Neural progenitor cell (in vitro differentiated cells): ENCODE measurements at regions not wholly inside any gene's neighbourhood (a gene's known extent, or its start where the extent isn't known, plus 50 kb on each side); places are given as distances from the start of the nearest gene placed in this dataset.

ENCODE experiments used
- DNase-seq: peaks from one replicate; pipeline ENCODE4 v3.0.0-alpha.2; 2016; ENCODE audit warnings: low spot score
- H2AFZ ChIP-seq: fragments of 200-600 bp; sonication (generic); replicated peaks from 2 replicates; pipeline ENCODE4 v1.6.1; 2016; ENCODE audit warnings: antibody characterized with exemption
- H3F3A ChIP-seq: fragments of 200-600 bp; sonication (generic); 2 replicates; pipeline ENCODE4 v1.6.1; 2016; ENCODE audit warnings: antibody characterized with exemption, low read depth
- H3K27ac ChIP-seq: fragments of 200-600 bp; sonication (generic); 2 replicates; pipeline ENCODE4 v1.5.1; 2016; ENCODE audit warnings: mild to moderate bottlenecking
- H3K27me3 ChIP-seq: fragments of 200-600 bp; sonication (generic); 2 replicates; pipeline ENCODE4 v1.6.1; 2016; ENCODE audit warnings: mild to moderate bottlenecking, moderate library complexity
- H3K36me3 ChIP-seq: fragments of 200-600 bp; sonication (generic); 2 replicates; pipeline ENCODE4 v1.5.1; 2016
- H3K4me1 ChIP-seq: fragments of 200-600 bp; sonication (generic); 2 replicates; pipeline ENCODE4 v1.6.1; 2016; ENCODE audit warnings: mixed run types
- H3K4me2 ChIP-seq: fragments of 200-600 bp; sonication (generic); 2 replicates; pipeline ENCODE4 v1.6.1; 2016
- H3K4me3 ChIP-seq: fragments of 200-600 bp; sonication (generic); 2 replicates; pipeline ENCODE4 v1.5.1; 2016
- H3K79me2 ChIP-seq: fragments of 200-600 bp; sonication (generic); 2 replicates; pipeline ENCODE4 v1.6.1; 2016; ENCODE audit warnings: low read depth
- H3K9ac ChIP-seq: fragments of 200-600 bp; sonication (generic); 2 replicates; pipeline ENCODE4 v1.6.1; 2016
- H3K9me3 ChIP-seq: fragments of 200-600 bp; sonication (generic); 2 replicates; pipeline ENCODE4 v1.5.1; 2016; ENCODE audit warnings: low read depth
- H4K20me1 ChIP-seq: fragments of 200-600 bp; sonication (generic); 2 replicates; pipeline ENCODE4 v1.6.1; 2016; ENCODE audit warnings: low read depth
- H3K27ac Mint-ChIP-seq: 3 replicates; pipeline ENCODE4 v1.8.0; 2021; ENCODE audit warnings: mixed read lengths
- H3K27me3 Mint-ChIP-seq: 2 replicates; pipeline ENCODE4 v1.8.0; 2022; ENCODE audit warnings: low read depth, mild to moderate bottlenecking, inconsistent platforms, moderate library complexity, mixed read lengths; ENCODE audit not compliant: insufficient read depth
- H3K36me3 Mint-ChIP-seq: 3 replicates; pipeline ENCODE4 v1.8.0; 2021; ENCODE audit warnings: mixed read lengths
- H3K4me1 Mint-ChIP-seq: 3 replicates; pipeline ENCODE4 v1.8.0; 2021; ENCODE audit warnings: mixed read lengths
- H3K4me3 Mint-ChIP-seq: 3 replicates; pipeline ENCODE4 v1.8.0; 2021; ENCODE audit warnings: mild to moderate bottlenecking, moderate library complexity, mixed read lengths
- H3K9me3 Mint-ChIP-seq: 3 replicates; pipeline ENCODE4 v1.8.0; 2020; ENCODE audit warnings: mixed read lengths
- EZH2 ChIP-seq: fragments of 200-600 bp; sonication (generic); IDR thresholded peaks from 2 replicates; pipeline ENCODE4 v1.6.1; 2017; ENCODE audit warnings: antibody characterized with exemption, mild to moderate bottlenecking, moderate library complexity
- EZH2phosphoT487 ChIP-seq: fragments of 200-600 bp; sonication (generic); IDR thresholded peaks from 2 replicates; pipeline ENCODE4 v1.6.1; 2017; ENCODE audit warnings: antibody characterized with exemption
- TF ChIP-seq, protein P1 (sequence below): fragments of 200-600 bp; sonication (generic); IDR thresholded peaks from 2 replicates; pipeline ENCODE4 v1.5.1; 2017; ENCODE audit warnings: antibody characterized with exemption, mild to moderate bottlenecking

GRCh38 chr16:65658349-65658748 is 536.5 kb upstream of the CDH11 start:
- peaks cover 2% of the 10 kb centered on the region for H3K9me3 Mint-ChIP-seq
- Histone ChIP-seq H3K27me3 (no peaks in the 10 kb centered on the region), H3K79me2 (no peaks in the 10 kb centered on the region), H3K9ac (no peak overlapping the region), H4K20me1 (no peaks in the 10 kb centered on the region), H3F3A (peaks cover 13% of the 10 kb centered on the region), H3K4me3 (no peak overlapping the region), H3K36me3 (no peaks in the 10 kb centered on the region), H3K4me2 (no peak overlapping the region), H3K4me1 (peaks cover 23% of the 10 kb centered on the region), H3K9me3 (no peaks in the 10 kb centered on the region), H3K27ac (no peak overlapping the region), H2AFZ (no peak overlapping the region)
- no peak for DNase-seq
- no peaks in the 10 kb centered on the region for H3K36me3 Mint-ChIP-seq
- TF ChIP-seq EZH2phosphoT487 (no peak), EZH2 (no peak)
- TF ChIP-seq, protein P1, sequence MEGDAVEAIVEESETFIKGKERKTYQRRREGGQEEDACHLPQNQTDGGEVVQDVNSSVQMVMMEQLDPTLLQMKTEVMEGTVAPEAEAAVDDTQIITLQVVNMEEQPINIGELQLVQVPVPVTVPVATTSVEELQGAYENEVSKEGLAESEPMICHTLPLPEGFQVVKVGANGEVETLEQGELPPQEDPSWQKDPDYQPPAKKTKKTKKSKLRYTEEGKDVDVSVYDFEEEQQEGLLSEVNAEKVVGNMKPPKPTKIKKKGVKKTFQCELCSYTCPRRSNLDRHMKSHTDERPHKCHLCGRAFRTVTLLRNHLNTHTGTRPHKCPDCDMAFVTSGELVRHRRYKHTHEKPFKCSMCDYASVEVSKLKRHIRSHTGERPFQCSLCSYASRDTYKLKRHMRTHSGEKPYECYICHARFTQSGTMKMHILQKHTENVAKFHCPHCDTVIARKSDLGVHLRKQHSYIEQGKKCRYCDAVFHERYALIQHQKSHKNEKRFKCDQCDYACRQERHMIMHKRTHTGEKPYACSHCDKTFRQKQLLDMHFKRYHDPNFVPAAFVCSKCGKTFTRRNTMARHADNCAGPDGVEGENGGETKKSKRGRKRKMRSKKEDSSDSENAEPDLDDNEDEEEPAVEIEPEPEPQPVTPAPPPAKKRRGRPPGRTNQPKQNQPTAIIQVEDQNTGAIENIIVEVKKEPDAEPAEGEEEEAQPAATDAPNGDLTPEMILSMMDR = no peak
- peaks cover 58% of the 10 kb centered on the region for H3K4me1 Mint-ChIP-seq
- no peak overlapping the region for H3K27ac Mint-ChIP-seq
- no peak overlapping the region for H3K4me3 Mint-ChIP-seq
- peaks cover 15% of the 10 kb centered on the region for H3K27me3 Mint-ChIP-seq

DNA sequence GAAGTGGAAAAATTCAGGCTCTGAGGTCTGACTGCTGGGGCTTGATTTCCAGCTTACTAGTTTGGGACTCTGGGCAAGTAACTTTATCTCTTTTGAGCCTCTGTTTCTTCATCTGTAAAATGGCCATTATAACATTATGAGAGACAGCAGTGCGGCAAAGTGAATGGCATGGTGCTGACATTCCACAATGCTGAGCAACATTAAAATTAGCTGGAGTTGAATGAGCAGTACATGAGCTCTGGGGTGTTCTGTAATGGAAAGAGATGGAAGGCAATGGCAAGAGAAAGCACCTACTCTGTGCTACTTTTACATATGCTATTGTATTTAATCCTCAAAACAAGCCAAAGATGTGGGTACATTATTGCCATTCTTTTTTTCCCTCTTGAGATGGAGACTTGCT is 535.7 kb upstream of the CDH11 start:
- H3K4me2 ChIP-seq = no peak overlapping the region
- H3K36me3 Mint-ChIP-seq = no peaks in the 10 kb centered on the region
- no peaks in the 10 kb centered on the region for H4K20me1 ChIP-seq
- H3K4me1 Mint-ChIP-seq = peaks cover 62% of the 10 kb centered on the region
- H3K4me1 ChIP-seq = peaks cover 25% of the 10 kb centered on the region
- H3K9me3 ChIP-seq = no peaks in the 10 kb centered on the region
- no peak overlapping the region for H3K4me3 ChIP-seq
- no peak overlapping the region for H3K27ac ChIP-seq
- H3K27me3 ChIP-seq = no peaks in the 10 kb centered on the region
- TF ChIP-seq EZH2 = no peak
- TF ChIP-seq, protein P1 = no peak
- TF ChIP-seq EZH2phosphoT487 = no peak
- no peak overlapping the region for H3K9ac ChIP-seq
- peaks cover 12% of the 10 kb centered on the region for H3K27me3 Mint-ChIP-seq
- no peak overlapping the region for H3K4me3 Mint-ChIP-seq
- H3K36me3 ChIP-seq = no peaks in the 10 kb centered on the region
- DNase-seq = no peak
- H3K9me3 Mint-ChIP-seq = no peaks in the 10 kb centered on the region
- H3F3A ChIP-seq = peaks cover 13% of the 10 kb centered on the region
- H3K27ac Mint-ChIP-seq = peak overlapping the region; percentile 16
- no peaks in the 10 kb centered on the region for H3K79me2 ChIP-seq
- H2AFZ ChIP-seq = no peak overlapping the region

DNA sequence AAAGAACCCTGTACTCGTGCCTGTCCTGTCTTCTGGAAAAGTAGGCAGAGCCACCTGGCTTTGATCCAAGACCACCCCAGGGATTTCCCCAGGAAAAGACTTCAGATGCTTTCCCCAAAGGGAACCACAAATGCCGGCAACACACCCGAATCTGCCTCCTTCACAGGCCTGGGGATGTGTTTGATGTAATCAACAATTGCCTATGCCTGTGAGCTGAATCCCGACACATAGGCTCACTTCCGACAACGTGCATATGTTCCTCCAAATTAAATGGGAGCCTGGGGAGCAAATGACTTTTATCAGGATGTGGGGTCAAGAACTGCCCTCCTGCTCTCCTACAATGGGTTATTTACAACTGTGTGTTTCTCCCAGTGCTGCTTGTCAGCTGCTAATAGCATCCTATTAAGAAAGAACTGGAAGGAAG is 535.2 kb upstream of the CDH11 start:
- Mint-ChIP-seq H3K27me3 (peaks cover 8% of the 10 kb centered on the region), H3K9me3 (no peaks in the 10 kb centered on the region), H3K4me1 (peaks cover 65% of the 10 kb centered on the region), H3K4me3 (no peak overlapping the region), H3K36me3 (no peaks in the 10 kb centered on the region), H3K27ac (peak overlapping the region; percentile 16)
- H3F3A ChIP-seq = peaks cover 13% of the 10 kb centered on the region
- no peak overlapping the region for H3K9ac ChIP-seq
- peaks cover 30% of the 10 kb centered on the region for H3K4me1 ChIP-seq
- DNase-seq = no peak
- H3K4me2 ChIP-seq = no peak overlapping the region
- H3K4me3 ChIP-seq = no peak overlapping the region
- no peak overlapping the region for H3K27ac ChIP-seq
- no peaks in the 10 kb centered on the region for H3K9me3 ChIP-seq
- H3K36me3 ChIP-seq = no peaks in the 10 kb centered on the region
- no peaks in the 10 kb centered on the region for H3K27me3 ChIP-seq
- no peaks in the 10 kb centered on the region for H4K20me1 ChIP-seq
- no peak overlapping the region for H2AFZ ChIP-seq
- no peaks in the 10 kb centered on the region for H3K79me2 ChIP-seq
- no peak for TF ChIP-seq EZH2
- TF ChIP-seq EZH2phosphoT487 = no peak
- TF ChIP-seq, protein P1 = no peak

DNA sequence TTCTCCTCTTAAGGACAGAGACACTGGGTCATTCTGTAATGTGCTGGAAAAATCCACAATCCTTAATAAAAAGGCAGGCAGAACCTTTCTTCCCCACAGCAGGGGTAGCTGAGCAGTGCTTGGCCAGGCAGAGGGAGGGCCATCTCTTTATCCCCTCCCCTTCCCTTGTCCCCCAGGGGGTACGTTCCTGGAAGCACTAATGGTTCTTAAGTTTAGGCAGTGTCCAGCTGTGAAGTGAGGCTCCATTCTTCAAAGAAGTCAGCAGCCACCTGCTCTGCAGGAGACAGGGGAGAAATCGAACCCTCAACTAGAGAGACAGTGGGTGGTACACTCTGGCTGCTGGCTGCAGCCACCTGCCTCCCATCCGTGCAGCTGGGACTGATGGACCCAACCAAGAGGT is 533.9 kb upstream of the CDH11 start:
- H2AFZ ChIP-seq = no peak overlapping the region
- H3K27ac ChIP-seq = no peak overlapping the region
- no peaks in the 10 kb centered on the region for H3K9me3 ChIP-seq
- peak overlapping the region; percentile 47 for H3K27ac Mint-ChIP-seq
- H3F3A ChIP-seq = peaks cover 16% of the 10 kb centered on the region
- peak; percentile 41 for DNase-seq
- H3K4me2 ChIP-seq = no peak overlapping the region
- no peaks in the 10 kb centered on the region for H4K20me1 ChIP-seq
- H3K27me3 Mint-ChIP-seq = peaks cover 8% of the 10 kb centered on the region
- H3K4me1 Mint-ChIP-seq = peaks cover 72% of the 10 kb centered on the region
- no peaks in the 10 kb centered on the region for H3K36me3 Mint-ChIP-seq
- H3K9ac ChIP-seq = no peak overlapping the region
- peaks cover 34% of the 10 kb centered on the region for H3K4me1 ChIP-seq
- no peaks in the 10 kb centered on the region for H3K79me2 ChIP-seq
- H3K9me3 Mint-ChIP-seq = no peaks in the 10 kb centered on the region
- no peaks in the 10 kb centered on the region for H3K27me3 ChIP-seq
- H3K4me3 Mint-ChIP-seq = peak overlapping the region; percentile 21
- no peaks in the 10 kb centered on the region for H3K36me3 ChIP-seq
- no peak overlapping the region for H3K4me3 ChIP-seq
- TF ChIP-seq EZH2 (no peak), EZH2phosphoT487 (no peak)
- TF ChIP-seq, protein P1 = no peak
